ENCODE measurements at regions not wholly inside any gene's neighbourhood (a gene's known extent, or its start where the extent isn't known, plus 50 kb on each side); places are given as distances from the start of the nearest gene placed in this dataset.
A peak's percentile ranks its signal among the peaks of the same experiment; 100 is the strongest.
"Not testable (repeated sequence)": the region's sequence is repeated elsewhere in the genome, so short reads cannot be mapped to it uniquely, and the experiment has no call there.

GRCh38 chr2:195572895-195573683 is 83.9 kb upstream of the SLC39A10 start:
- no peak for DNase-seq (ENCODE audit: low read depth in 2 of 2)

- DNase-seq (ENCODE audit: low read depth in 2 of 2): no peak
These were observed 86.7 kb upstream of the SLC39A10 start for GRCh38 chr2:195570329-195570728.

DNA sequence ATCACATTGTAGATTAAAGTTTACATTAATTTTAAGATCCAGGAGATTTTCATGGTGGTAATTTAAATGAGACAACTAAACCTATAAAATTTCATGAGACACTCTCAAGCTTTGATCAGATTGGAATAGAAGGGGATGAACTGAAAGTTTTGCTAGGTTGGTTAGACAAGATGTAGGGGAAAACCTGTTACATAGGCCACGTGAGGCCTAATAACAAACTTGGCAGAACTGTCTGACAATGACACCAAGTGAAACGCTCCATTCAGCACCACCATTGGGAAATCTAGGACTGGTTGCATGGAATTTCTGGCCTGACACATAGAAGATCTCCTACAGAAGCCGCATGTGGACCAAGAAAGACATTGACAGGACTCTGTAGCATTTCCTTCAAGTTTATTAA is 87.8 kb upstream of the SLC39A10 start:
- no peak for DNase-seq (ENCODE audit: low read depth in 2 of 2)

GRCh38 chr2:195564625-195565135 is 92.3 kb upstream of the SLC39A10 start:
- not testable (repeated sequence) for DNase-seq (ENCODE audit: low read depth in 2 of 2)

- no peak for DNase-seq (ENCODE audit: low read depth in 2 of 2)
These were observed 93.0 kb upstream of the SLC39A10 start for GRCh38 chr2:195563857-195564512.

DNA sequence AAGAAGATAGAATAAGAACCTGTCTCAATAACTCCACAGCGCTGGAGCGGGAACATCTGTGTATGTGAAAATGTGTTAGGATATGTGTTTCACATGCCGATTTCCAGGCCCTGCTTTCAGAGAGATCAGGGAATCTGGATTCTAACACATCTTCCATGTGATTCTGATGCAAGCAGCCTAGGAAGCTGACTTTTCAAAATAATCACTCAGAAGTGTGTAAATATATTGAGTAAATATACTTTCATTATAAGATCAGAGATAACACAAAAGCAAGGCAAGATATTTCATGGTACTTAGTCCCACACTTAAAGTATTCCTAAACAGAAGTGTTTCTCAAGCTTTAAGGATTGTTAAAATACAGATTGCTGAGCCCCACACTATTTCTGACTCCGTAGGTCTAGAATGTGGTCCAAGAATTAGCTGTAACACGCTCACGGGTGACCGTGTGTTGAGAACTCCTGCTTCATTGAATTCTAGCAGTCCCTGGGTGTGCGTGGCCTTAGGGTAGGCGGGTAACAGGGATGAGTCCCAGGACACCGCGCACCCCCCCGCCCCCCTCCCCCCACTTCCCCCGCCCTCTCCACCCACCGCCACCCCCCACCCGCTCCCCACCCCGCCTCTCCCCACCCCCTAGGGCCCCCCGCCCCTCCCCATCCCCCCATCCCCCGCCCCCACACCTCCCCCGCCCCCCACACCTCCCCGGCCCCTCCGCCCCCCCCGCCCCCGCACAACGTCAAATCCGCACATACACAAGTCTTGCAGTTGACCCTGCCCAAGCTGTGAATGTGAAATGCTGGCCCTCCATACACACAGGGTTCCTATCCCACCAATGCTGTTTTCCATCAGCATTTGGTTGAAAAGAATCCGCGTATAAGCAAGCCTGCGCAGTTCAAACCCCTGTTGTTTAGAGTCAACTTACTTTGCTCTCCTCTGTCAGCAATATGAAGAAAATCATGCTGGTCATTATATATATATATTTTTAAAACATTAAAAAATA is 94.2 kb upstream of the SLC39A10 start:
- DNase-seq (ENCODE audit: low read depth in 2 of 2): no peak

- no peak for DNase-seq (ENCODE audit: low read depth in 2 of 2)
These were observed 95.7 kb upstream of the SLC39A10 start for GRCh38 chr2:195561116-195561921.

DNA sequence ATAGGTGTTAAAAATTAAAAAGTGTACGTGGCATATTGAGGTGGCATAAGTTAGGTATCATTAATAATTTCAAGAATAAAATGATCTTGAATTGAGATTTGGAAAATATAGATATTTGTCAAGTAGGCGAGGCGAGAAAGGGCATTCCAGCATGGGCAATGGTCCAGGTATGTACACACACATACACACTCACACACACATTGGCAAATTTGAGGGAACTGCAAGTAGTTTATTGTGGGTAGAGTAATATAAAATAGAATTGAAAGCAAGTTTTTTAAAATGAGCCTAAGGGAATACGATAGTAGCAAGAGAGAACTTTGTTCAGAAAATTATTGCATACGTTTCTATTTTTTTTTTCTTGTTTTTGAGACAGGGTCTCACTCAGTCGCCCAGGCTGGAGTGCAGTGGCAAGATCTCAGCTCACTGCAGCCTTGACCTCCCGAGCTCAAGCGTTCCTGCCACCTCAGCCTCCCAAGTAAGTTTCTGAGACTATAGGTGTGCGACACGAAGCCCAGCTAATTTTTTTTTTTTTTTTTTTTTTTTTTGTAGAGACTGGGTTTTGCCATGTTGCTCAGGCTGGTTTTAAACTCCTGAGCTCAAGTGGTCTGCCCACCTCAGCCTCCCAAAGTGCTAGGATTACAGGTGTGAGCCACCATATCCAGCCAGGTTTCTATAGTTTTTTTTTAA is 96.7 kb upstream of the SLC39A10 start:
- DNase-seq (ENCODE audit: low read depth in 2 of 2): no peak

DNA sequence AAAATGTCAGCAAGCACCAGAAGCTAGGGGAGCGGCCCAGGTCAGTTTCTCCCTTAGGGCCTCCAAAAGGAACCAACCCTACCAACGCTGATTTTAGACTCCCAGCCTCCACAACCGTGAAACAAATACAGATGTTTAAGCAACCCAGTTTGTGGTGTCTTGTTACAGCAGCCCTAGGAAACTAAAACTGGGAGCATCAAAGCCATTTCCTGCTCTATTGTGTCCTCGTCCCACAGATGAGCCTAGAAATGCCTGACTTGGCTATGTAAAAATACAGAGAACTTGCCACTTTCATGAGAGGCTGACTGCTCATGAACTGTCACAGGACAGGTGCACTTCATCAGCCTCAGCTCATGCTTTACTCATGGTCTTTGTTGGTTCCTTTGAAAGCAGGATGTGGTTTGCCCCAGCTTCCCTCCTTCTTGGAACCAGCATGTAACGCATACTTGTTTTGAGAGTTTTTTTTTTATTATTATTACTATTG is 97.6 kb upstream of the SLC39A10 start:
- DNase-seq (ENCODE audit: low read depth in 2 of 2): peak; percentile 26 to 40

- no peak for DNase-seq (ENCODE audit: low read depth in 2 of 2)
These were observed 101.1 kb upstream of the SLC39A10 start for GRCh38 chr2:195555971-195556370.

DNA sequence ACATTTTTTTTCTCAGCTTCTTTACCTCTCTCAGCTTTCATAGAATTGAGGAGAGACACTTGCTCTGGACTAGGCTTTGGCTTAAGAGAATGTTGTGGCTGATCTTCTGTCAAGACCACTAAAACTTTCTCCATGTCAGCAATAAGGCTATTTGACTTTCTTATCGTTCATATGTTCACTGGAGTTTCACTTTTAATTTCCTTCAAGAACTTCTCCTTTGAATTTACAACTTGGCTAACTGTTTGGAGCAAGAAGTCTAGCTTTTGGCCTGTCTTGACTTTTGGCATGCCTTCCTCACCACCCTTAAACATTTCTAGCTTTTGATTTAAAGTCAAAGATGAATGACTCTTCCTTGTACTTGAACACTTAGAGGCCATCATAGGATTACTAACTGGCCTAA is 104.4 kb upstream of the SLC39A10 start:
- DNase-seq (ENCODE audit: low read depth in 2 of 2): no peak

DNA sequence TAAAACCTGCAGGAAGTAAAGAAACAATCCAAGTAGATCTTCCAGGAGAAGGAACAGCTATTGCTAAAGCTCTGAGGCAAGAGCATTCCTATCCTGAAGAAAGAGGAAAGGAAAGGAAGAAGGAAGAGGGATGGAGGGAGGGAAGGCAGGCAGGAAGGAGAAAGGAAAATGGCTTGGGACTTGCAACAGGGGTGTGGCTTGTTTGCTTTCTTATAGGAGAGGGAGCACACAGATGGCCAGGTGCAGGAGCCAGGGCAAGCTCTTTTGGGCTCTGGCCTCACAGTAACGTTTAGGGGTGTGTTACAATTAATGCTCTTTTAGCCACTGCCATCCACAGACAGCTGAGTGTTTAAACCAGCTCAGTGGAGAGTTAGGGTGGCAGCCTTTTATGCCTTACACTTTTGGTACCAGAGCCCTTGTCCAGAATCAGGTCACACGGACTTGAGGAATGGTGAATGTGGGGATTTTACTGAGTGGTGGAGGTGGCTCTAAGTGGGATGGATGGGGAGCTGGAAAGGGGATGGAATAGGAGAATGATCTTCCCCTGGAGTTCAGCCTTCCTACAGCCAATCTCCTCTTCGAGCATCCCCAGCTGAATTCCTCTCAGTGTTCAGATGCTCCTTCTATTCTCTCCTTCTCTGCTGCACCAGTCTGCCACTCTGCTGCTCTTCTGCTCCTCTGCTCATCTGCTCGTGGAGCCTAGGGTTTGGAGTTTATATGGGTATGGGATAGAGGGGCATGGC is 108.7 kb upstream of the SLC39A10 start:
- no peak for DNase-seq (ENCODE audit: low read depth in 2 of 2)

DNA sequence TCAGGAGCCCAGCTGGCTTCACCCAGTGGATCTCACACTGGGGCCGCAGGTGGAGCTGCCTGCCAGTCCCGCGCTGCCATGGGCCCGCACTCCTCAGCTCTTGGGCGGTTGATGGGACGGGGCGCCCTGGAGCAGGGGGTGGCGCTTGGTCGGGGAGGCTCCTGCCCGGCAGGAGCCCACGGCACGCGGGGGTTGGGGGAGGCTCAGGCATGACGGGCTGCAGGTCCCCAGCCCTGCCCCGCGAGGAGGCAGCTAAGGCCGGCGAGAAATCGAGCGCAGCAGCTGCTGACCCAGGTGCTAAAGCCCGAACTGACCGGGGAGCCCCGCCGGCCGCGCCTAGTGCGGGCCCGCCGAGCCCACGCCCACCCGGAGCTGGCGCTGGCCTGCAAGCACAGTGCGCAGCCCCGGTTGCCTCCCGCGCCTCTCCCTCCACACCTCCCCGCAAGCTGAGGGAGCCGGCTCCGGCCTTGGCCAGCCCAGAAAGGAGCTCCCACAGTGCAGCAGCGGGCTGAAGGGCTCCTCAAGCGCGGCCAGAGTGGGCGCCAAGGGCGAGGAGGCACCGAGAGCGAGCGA is 109.7 kb upstream of the SLC39A10 start:
- DNase-seq (ENCODE audit: low read depth in 2 of 2): not testable (repeated sequence)

DNA sequence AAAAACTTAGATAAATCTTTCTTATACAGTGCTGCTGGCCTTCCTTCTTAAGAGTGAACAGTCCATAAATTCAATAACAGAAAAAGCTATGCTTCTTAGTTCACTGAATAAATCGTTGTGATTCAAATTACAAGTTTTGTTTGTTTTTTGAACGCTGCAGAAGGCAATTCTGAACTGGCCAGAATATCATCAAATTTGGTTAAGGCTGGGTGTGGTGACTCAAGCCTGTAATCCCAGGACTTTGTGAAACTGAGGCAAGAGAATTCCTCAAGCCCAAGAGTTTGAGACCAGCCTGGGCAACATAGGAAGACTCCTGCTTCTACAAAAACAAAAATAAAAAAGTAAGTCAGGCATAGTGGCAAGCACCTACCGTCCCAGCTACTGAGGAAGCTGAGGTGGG is 111.2 kb upstream of the SLC39A10 start:
- no peak for DNase-seq (ENCODE audit: low read depth in 2 of 2)

DNA sequence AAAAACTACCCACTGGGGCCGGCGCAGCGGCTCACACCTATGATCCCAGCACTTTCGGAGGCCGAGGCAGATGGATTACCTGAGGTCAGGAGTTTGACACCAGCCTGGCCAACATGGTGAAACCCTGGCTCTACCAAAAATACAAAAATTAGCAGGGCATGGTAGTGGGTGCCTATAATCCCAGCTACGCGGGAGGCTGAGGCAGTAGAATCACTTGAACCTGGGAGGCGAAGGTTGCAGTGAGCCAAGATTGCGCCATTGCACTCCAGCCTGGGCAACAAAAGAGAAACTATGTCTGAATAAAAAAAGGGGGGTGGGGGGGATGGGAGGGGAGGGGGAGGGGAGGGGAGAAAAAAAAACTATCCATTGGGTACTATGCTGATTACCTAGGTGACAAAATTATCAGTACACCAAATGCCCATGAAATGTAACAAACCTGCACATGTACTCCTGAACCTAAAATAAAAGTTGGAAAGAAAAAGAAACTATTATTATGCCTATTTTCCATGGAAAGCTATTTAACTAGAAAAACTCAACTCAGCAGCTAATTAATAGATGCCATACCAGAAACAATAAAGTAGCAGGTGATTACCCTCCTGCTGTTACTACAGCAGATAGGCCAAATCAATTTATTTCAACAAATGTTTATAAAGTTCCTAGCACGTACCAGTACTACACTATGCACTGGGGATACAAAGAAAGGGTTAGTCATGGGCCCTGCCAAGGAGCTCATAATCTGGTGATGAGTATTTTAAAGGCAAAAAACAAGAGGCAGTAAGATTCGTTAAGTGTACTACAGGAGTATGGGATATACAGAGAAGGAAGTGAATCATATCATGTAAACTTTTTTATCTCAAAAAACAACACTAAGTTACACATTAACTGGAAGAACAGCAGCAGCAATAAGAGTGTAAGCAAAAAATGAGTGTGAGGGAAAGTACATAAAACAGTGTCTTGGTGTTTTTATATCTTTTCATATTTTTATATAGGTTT is 112.8 kb upstream of the SLC39A10 start:
- DNase-seq (ENCODE audit: low read depth in 2 of 2): no peak

- DNase-seq (ENCODE audit: low read depth in 2 of 2): no peak
These were observed 114.0 kb upstream of the SLC39A10 start for GRCh38 chr2:195543063-195543462.

- no peak for DNase-seq (ENCODE audit: low read depth in 2 of 2)
These were observed 115.0 kb upstream of the SLC39A10 start for GRCh38 chr2:195542067-195542466.

- no peak for DNase-seq (ENCODE audit: low read depth in 2 of 2)
These were observed 118.1 kb upstream of the SLC39A10 start for GRCh38 chr2:195538937-195539336.

Data from stimulated activated CD8-positive, alpha-beta memory T cell treated with anti-CD3 and anti-CD28 coated beads, Interleukin-2, amount 100 ng/mL, for 1 hour (primary cell).